ENCODE measurements at regions not wholly inside any gene's neighbourhood (a gene's known extent, or its start where the extent isn't known, plus 50 kb on each side); places are given as distances from the start of the nearest gene placed in this dataset.

- Histone ChIP-seq H4K20me1 (ENCODE audit: control insufficient read depth, insufficient read depth, insufficient read length) (no peaks in the 10 kb centered on the region), H3K9ac (ENCODE audit: extremely low read depth, insufficient read length, low read length) (no peak overlapping the region), H2BK12ac (ENCODE audit: insufficient read length, low read depth, low read length) (no peak overlapping the region), H4K8ac (replicated peaks; ENCODE audit: insufficient read length, low read depth, low read length) (no peak overlapping the region), H3K27me3 (ENCODE audit: insufficient read depth, low read length) (no peaks in the 10 kb centered on the region), H3K79me1 (ENCODE audit: insufficient read depth, low read depth, low read length, poor library complexity, severe bottlenecking) (no peaks in the 10 kb centered on the region), H3K4me2 (ENCODE audit: insufficient read depth, insufficient read length, low read length) (no peak overlapping the region), H4K91ac (ENCODE audit: insufficient read length, low read depth, low read length) (no peak overlapping the region), H3K4me1 (ENCODE audit: insufficient read depth, low read length) (no peaks in the 10 kb centered on the region), H2BK5ac (ENCODE audit: insufficient read length, low read length) (no peak overlapping the region), H3T11ph (ENCODE audit: low read length) (no peak overlapping the region), H3K14ac (ENCODE audit: insufficient read depth, low read length) (no peak overlapping the region), H2BK20ac (ENCODE audit: low read depth, low read length, poor library complexity, severe bottlenecking) (no peak overlapping the region), H4K5ac (ENCODE audit: insufficient read length, low read depth, low read length) (no peak overlapping the region), H2BK15ac (ENCODE audit: low read depth, low read length) (no peak overlapping the region), H3K4ac (ENCODE audit: low read depth, low read length) (no peak overlapping the region), H3K18ac (ENCODE audit: insufficient read length, low read depth, low read length) (no peak overlapping the region), H3K23ac (ENCODE audit: insufficient read length, low read depth, low read length) (no peak overlapping the region), H3K9me3 (ENCODE audit: control insufficient read depth, low read depth, low read length) (no peaks in the 10 kb centered on the region), H3K27ac (ENCODE audit: insufficient read length, low read depth, low read length) (no peak overlapping the region), H3K56ac (ENCODE audit: insufficient read length, low read depth, low read length) (no peak overlapping the region), H2AFZ (ENCODE audit: low read length) (no peak overlapping the region), H3K23me2 (ENCODE audit: insufficient read length, low read depth, low read length, poor library complexity, severe bottlenecking) (no peaks in the 10 kb centered on the region), H2AK5ac (ENCODE audit: insufficient read length, low read length) (no peak overlapping the region), H3K79me2 (ENCODE audit: insufficient read depth, low read length) (no peaks in the 10 kb centered on the region), H2BK120ac (ENCODE audit: low read depth, low read length, poor library complexity, severe bottlenecking) (no peak overlapping the region)
- no CpG with 5 or more reads among the region's 5 CpGs for WGBS (ENCODE audit: extremely low coverage, insufficient read length, low lambda C conversion rate)
- H3K9me3 Mint-ChIP-seq = no peaks in the 10 kb centered on the region
- H3K4me3 Mint-ChIP-seq = no peak overlapping the region
- no peak for DNase-seq
- peaks cover 2% of the 10 kb centered on the region for H3K27me3 Mint-ChIP-seq (ENCODE audit: low read depth)
- TF ChIP-seq CTCF (conservative IDR thresholded peaks at IDR 0.05) = no peak
- H3K4me1 Mint-ChIP-seq = no peaks in the 10 kb centered on the region
- H3K27ac Mint-ChIP-seq = no peak overlapping the region; a peak in 1 of 7 replicates
- no peaks in the 10 kb centered on the region for H3K36me3 Mint-ChIP-seq (ENCODE audit: insufficient read depth in 1 of 3, low read depth in 3 of 3)
Measured at GRCh38 chr11:36868380-36868779, 270.3 kb upstream of the RAG2 start.
